ENCODE measurements at regions not wholly inside any gene's neighbourhood (a gene's known extent, or its start where the extent isn't known, plus 50 kb on each side); places are given as distances from the start of the nearest gene placed in this dataset.

DNA sequence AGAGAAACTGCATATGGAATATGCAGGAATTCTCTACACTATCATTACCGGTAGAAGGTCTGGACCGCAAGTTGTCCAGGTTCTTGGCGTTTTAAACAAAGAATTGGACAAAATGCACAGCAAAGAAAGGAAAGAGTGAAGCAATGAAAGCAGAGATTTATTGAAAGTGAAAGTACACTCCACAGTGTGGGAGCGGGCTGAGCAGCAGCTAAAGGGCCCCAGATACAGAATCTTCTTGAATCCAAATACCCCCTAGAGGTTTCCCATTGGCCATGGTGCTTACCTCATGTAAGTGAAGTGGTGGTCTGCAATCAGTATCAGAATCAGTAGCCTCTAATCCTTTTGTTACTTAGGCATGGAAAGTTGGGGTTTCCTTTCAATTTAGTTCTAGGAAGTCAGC, 178.5 kb upstream of the IRX3 start:
- TF ChIP-seq, protein P1, sequence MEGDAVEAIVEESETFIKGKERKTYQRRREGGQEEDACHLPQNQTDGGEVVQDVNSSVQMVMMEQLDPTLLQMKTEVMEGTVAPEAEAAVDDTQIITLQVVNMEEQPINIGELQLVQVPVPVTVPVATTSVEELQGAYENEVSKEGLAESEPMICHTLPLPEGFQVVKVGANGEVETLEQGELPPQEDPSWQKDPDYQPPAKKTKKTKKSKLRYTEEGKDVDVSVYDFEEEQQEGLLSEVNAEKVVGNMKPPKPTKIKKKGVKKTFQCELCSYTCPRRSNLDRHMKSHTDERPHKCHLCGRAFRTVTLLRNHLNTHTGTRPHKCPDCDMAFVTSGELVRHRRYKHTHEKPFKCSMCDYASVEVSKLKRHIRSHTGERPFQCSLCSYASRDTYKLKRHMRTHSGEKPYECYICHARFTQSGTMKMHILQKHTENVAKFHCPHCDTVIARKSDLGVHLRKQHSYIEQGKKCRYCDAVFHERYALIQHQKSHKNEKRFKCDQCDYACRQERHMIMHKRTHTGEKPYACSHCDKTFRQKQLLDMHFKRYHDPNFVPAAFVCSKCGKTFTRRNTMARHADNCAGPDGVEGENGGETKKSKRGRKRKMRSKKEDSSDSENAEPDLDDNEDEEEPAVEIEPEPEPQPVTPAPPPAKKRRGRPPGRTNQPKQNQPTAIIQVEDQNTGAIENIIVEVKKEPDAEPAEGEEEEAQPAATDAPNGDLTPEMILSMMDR (IDR thresholded peaks at IDR 0.05; ENCODE audit: low read depth, low read length), result no peak
- no peak for DNase-seq (ENCODE audit: extremely low read depth, low read depth)

GRCh38 chr16:54462771-54463170, 176.2 kb upstream of the IRX3 start:
- DNase-seq (ENCODE audit: extremely low read depth, low read depth), result no peak
- TF ChIP-seq, protein P1 (IDR thresholded peaks at IDR 0.05; ENCODE audit: low read depth, low read length), result no peak

GRCh38 chr16:54462151-54462651, 175.6 kb upstream of the IRX3 start:
- no peak for DNase-seq (ENCODE audit: extremely low read depth, low read depth)
- TF ChIP-seq, protein P1 (IDR thresholded peaks at IDR 0.05; ENCODE audit: low read depth, low read length), result no peak

DNA sequence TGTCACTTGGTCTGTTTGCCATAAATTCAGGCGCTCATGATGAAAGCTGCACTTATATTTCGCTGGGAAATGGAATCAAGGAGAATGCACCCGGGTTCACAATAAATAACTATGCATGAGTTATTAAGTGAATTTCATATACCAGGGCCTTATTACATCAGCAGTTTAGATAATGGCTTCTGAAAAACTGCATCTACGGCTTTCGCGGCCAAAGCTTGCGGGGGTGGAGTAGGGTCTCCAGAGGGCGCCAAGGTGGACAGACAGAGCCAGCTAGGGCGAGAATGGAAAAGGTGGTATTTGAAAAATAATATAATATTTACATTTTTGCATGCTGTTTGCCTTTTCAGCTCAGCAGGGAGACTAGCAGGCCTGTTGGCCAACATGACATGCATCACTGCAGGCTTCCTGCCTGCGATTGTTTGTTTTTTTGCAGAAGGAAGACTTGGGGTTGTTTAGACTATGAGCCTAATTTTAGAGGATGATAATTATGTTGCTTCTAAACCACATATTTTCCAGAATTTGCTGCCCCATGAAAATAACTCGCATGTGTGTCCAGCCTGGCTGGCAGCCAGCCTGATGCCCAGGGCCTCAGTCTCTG, 173.8 kb upstream of the IRX3 start:
- DNase-seq (ENCODE audit: extremely low read depth, low read depth), result no peak
- TF ChIP-seq, protein P1 (IDR thresholded peaks at IDR 0.05; ENCODE audit: low read depth, low read length), result no peak

- DNase-seq (ENCODE audit: extremely low read depth, low read depth), result peak; percentile 56
- TF ChIP-seq, protein P1 (IDR thresholded peaks at IDR 0.05; ENCODE audit: low read depth, low read length), result no peak
Measured at GRCh38 chr16:54459509-54460262, 173.1 kb upstream of the IRX3 start.

DNA sequence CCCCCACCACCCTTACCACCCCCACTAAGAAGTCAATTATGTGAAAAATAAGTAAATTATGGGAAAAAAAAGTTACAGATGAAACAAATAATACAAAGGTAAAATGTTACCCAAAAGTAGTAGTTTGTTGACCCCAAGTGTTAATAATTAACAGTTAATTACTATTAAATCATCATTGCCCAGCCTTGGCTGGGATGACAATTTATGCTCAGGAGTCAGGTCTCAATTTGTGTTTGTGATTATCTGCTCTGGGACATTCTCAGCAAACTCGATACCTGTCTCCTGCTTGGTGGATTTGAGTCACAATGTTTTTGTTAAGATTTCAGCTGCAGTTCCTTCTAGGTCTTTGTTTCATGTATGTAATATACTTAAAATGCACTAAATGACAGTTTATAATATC, 172.3 kb upstream of the IRX3 start:
- DNase-seq (ENCODE audit: extremely low read depth, low read depth), result no peak
- TF ChIP-seq, protein P1 (IDR thresholded peaks at IDR 0.05; ENCODE audit: low read depth, low read length), result no peak

- TF ChIP-seq, protein P1 (IDR thresholded peaks at IDR 0.05; ENCODE audit: low read depth, low read length), result no peak
- DNase-seq (ENCODE audit: extremely low read depth, low read depth), result no peak
Measured at GRCh38 chr16:54456291-54456690, 169.7 kb upstream of the IRX3 start.
